GM12878 (cell line): ENCODE measurements at regions not wholly inside any gene's neighbourhood (a gene's known extent, or its start where the extent isn't known, plus 50 kb on each side); places are given as distances from the start of the nearest gene placed in this dataset.

Experiments
- ATAC-seq: fragments of 200-7000 bp; cut with Tn5 transposase; 3 replicates; pipeline ENCODE4 v1.9.1; 2020; ENCODE audit warnings: mild to moderate bottlenecking, moderate library complexity
- BruUV-seq: library from RNA; stranded (reverse); fragments of 400-500 nt; replicated peaks from 2 replicates; lab custom pipeline; 2021; lab: Mats Ljungman, UMichigan
- CTCF ChIA-PET: fragments of 300-600 bp; sonication (Branson Sonifier 250); formaldehyde crosslinking; extraction: SDS; loops from one replicate; lab custom pipeline; 2021; ENCODE audit warnings: inconsistent platforms; lab: Yijun Ruan, JAX
- POLR2A ChIA-PET: fragments of 350-600 bp; formaldehyde crosslinking; extraction: SDS; loops from one replicate; lab custom pipeline; 2021; ENCODE audit warnings: inconsistent platforms; lab: Charles Lee
- RAD21 ChIA-PET: fragments of 300-600 bp; sonication (Branson Sonifier 250); formaldehyde crosslinking; loops from one replicate; lab custom pipeline; 2023; ENCODE audit warnings: antibody characterized with exemption; ENCODE audit not compliant: unreplicated experiment; lab: Charles Lee
- SMC1A ChIA-PET: fragments of 300-600 bp; sonication (Branson Sonifier 250); formaldehyde crosslinking; loops from one replicate; lab custom pipeline; 2023; ENCODE audit not compliant: unreplicated experiment, uncharacterized antibody; lab: Charles Lee
- DNase-seq: peaks from one replicate; pipeline ENCODE4 v3.0.0-alpha.2; 2011; ENCODE audit warnings: low read depth, low spot score
- FAIRE-seq: peaks from 3 replicates; lab custom pipeline; 2011; peaks lifted over from hg19 to GRCh38; lab: Jason Lieb, UNC
- H2AFZ ChIP-seq: 2 replicates; pipeline ENCODE4 v1.6.0; 2011; ENCODE audit warnings: low read depth, low read length, control low read depth; ENCODE audit not compliant: control insufficient read depth
- H3K27ac ChIP-seq: 2 replicates; pipeline ENCODE4 v1.5.1; 2011; ENCODE audit warnings: control low read depth; ENCODE audit not compliant: control insufficient read depth, insufficient read depth
- H3K27me3 ChIP-seq, 2 experiments: replicated peaks in 1 of 2; 2 replicates each; pipeline versions ENCODE4 v1.6.0 to v1.6.1; 2011; ENCODE audit warnings: low read length in 1 of 2; ENCODE audit not compliant: control insufficient read depth in 2 of 2, insufficient read depth in 2 of 2
- H3K36me3 ChIP-seq, 2 experiments: 2 replicates each; pipeline ENCODE4 v1.5.1; 2011; ENCODE audit warnings: low read length in 1 of 2; ENCODE audit not compliant: control insufficient read depth in 2 of 2, insufficient read depth in 2 of 2
- H3K4me1 ChIP-seq: 2 replicates; pipeline ENCODE4 v1.6.1; 2011; ENCODE audit warnings: mild to moderate bottlenecking, low read length, moderate library complexity, mixed read lengths; ENCODE audit not compliant: control insufficient read depth, insufficient read depth
- H3K4me2 ChIP-seq: 2 replicates; pipeline ENCODE4 v1.6.0; 2011; ENCODE audit warnings: control low read depth; ENCODE audit not compliant: control insufficient read depth, insufficient read depth
- H3K4me3 ChIP-seq: fragments of 200-600 bp; sonication (generic); 2 replicates; pipeline ENCODE4 v1.5.1; 2016
- H3K79me2 ChIP-seq: 2 replicates; pipeline ENCODE4 v1.6.0; 2011; ENCODE audit warnings: low read length; ENCODE audit not compliant: control insufficient read depth, insufficient read depth
- H3K9ac ChIP-seq: 2 replicates; pipeline ENCODE4 v1.8.0; 2011; ENCODE audit warnings: low read length, control low read depth, mixed read lengths; ENCODE audit not compliant: control insufficient read depth, insufficient read depth
- H3K9me3 ChIP-seq: replicated peaks from 3 replicates; pipeline ENCODE4 v1.5.1; 2011; ENCODE audit warnings: mild to moderate bottlenecking, low read length; ENCODE audit not compliant: control insufficient read depth, insufficient read depth
- H4K20me1 ChIP-seq: 2 replicates; pipeline ENCODE4 v1.6.0; 2011; ENCODE audit not compliant: control insufficient read depth, insufficient read depth
- ASH2L ChIP-seq: fragments of 300-600, 200-600 bp; sonication (generic); IDR thresholded peaks from 2 replicates; pipeline ENCODE4 v1.6.1; 2017; ENCODE audit warnings: low read depth, mild to moderate bottlenecking, borderline replicate concordance
- CHD2 ChIP-seq: IDR thresholded peaks from 2 replicates; pipeline ENCODE4 v1.6.1; 2011; ENCODE audit warnings: low read depth, low read length, improper control_type of control experiment, borderline replicate concordance
- EGR1 ChIP-seq, 2 experiments: IDR thresholded peaks; 1 replicate in 1 of 2; 2 replicates in 1 of 2; pipeline ENCODE4 v1.6.1; 2011 to 2012; ENCODE audit warnings: low read depth in 2 of 2, low read length in 2 of 2, borderline replicate concordance in 1 of 2, mild to moderate bottlenecking in 1 of 2, moderate library complexity in 1 of 2
- FOS ChIP-seq: IDR thresholded peaks from 3 replicates; pipeline ENCODE4 v1.6.1; 2011; ENCODE audit warnings: borderline replicate concordance; ENCODE audit not compliant: insufficient read length; ENCODE audit errors: extremely low read depth
- FOXM1 ChIP-seq: IDR thresholded peaks from 2 replicates; pipeline ENCODE4 v1.6.1; 2012; ENCODE audit warnings: low read depth, mild to moderate bottlenecking, inconsistent platforms, low read length, moderate library complexity
- GABPA ChIP-seq: IDR thresholded peaks from 2 replicates; pipeline ENCODE4 v1.6.1; 2014; ENCODE audit warnings: antibody characterized with exemption, low read depth, mild to moderate bottlenecking, inconsistent platforms
- MTA3 ChIP-seq: IDR thresholded peaks from 2 replicates; pipeline ENCODE4 v1.6.1; 2012; ENCODE audit warnings: low read length, inconsistent platforms, borderline replicate concordance
- NBN ChIP-seq: fragments of 450-650 bp; IDR thresholded peaks from 2 replicates; pipeline ENCODE4 v1.6.1; 2016
- NFIC ChIP-seq: IDR thresholded peaks from 2 replicates; pipeline ENCODE4 v1.6.1; 2012; ENCODE audit warnings: low read depth, mild to moderate bottlenecking, inconsistent platforms, low read length, moderate library complexity
- RBBP5 ChIP-seq: fragments of 200-600 bp; sonication (generic); conservative IDR thresholded peaks from 2 replicates; pipeline ENCODE4 v1.6.1; 2016
- SMARCA5 ChIP-seq: fragments of 450-650 bp; IDR thresholded peaks from 2 replicates; pipeline ENCODE4 v1.6.1; 2017; ENCODE audit warnings: mild to moderate bottlenecking
- SREBF1 ChIP-seq: IDR thresholded peaks from 2 replicates; pipeline ENCODE4 v1.6.1; 2012; ENCODE audit warnings: mild to moderate bottlenecking, low read length
- STAT1 ChIP-seq: fragments of 450-650 bp; conservative IDR thresholded peaks from 2 replicates; pipeline ENCODE4 v1.6.1; 2014; ENCODE audit warnings: antibody characterized with exemption, mild to moderate bottlenecking
- YY1 ChIP-seq: IDR thresholded peaks from 2 replicates; pipeline ENCODE4 v1.6.1; 2011; ENCODE audit warnings: low read depth, mild to moderate bottlenecking, low read length
- WGBS: methylation state at CpG from one replicate; pipeline ENCODE4 v1.1.6; 2016; ENCODE audit warnings: low lambda C conversion rate; ENCODE audit not compliant: insufficient replicate concordance, insufficient coverage; ENCODE audit errors: missing lambda C conversion rate; 5-methylcytosine and 5-hydroxymethylcytosine counted together
- in situ Hi-C: fragments of 300-500 bp; cut with MboI; formaldehyde crosslinking; loops from 9 replicates; pipeline ENCODE4 v1.14.3; 2018; ENCODE audit warnings: mixed read lengths
- intact Hi-C: fragments of 100-400 bp; cut with micrococcal nuclease; formaldehyde crosslinking; loops from one replicate; pipeline ENCODE4 v1.14.2; 2022; ENCODE audit not compliant: unreplicated experiment
- TF ChIP-seq, protein P1 (sequence below), 3 experiments: IDR thresholded peaks in 2 of 3; conservative IDR thresholded peaks in 1 of 3; 2 replicates each; pipeline ENCODE4 v1.5.1; 2011; ENCODE audit warnings: low read depth in 3 of 3, low read length in 3 of 3, mild to moderate bottlenecking in 3 of 3, control low read depth in 2 of 3, moderate library complexity in 2 of 3, inconsistent platforms in 1 of 3, mixed read lengths in 1 of 3; ENCODE audit not compliant: control insufficient read depth in 2 of 3, insufficient read depth in 1 of 3; ENCODE audit errors: extremely low read depth in 1 of 3
- TF ChIP-seq, protein P2 (sequence below): fragments of 450-650 bp; IDR thresholded peaks from 2 replicates; pipeline ENCODE4 v1.6.1; 2017; ENCODE audit warnings: mild to moderate bottlenecking, low read depth, inconsistent platforms; ENCODE audit not compliant: poor library complexity, severe bottlenecking
- TF ChIP-seq, protein P3 (sequence below): fragments of 450-650 bp; IDR thresholded peaks from 2 replicates; pipeline ENCODE4 v1.6.1; 2017; ENCODE audit warnings: mild to moderate bottlenecking

DNA sequence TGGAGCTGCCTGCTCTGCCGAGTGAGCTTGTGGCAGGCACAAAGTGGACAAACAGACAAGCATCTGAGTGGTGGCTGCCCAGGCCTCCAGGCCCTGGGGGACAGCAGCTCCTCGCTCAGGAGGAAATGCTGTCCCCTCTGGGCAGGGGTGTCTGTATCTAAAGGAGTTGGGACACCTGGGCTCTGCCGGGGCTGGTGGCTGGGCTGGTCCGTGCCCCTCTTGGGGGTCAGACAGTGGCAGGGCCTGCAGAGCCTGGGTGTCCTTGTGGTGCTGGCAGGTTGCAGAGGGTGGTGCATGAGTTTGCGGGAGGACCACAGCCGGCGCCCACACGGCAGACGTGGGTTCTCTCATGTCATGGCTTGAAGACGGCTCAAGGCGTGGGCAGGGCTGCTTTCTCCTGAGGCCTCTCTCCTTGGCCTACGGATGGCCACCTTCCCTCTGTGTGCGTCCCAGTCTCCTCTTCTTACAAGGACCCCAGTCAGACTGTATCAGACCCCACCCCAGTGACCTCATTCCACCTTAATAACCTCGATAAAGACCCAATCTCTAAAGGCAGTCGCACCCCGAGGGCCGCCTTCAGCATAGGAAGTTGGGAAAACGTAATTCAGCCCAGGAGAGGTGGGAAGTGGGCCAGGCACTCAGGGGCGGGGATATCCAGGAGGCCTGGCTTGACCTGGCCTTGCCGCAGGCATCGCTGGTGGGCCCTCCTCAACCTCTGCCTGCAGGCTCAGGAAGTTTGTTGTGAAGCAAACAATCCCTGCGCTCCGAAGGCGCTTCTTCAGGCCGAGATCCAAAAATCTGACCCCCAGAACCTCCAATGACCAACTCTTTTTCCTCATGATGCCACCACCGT, 110.0 kb downstream of the KIF26A start:
- 63% methylated on average over 23 of the region's 26 CpGs for WGBS

More for the DNA sequence above, 110.0 kb downstream of the KIF26A start:
- in situ Hi-C loops, result no loop called here
- Histone ChIP-seq H4K20me1 (no peaks in the 10 kb centered on the region), H3K4me2 (no peak overlapping the region), H3K79me2 (no peaks in the 10 kb centered on the region), H3K9ac (no peak overlapping the region), H3K4me3 (no peak overlapping the region), H3K27me3 (no peaks in the 10 kb centered on the region), H3K9me3 (no peaks in the 10 kb centered on the region; the same call in 2 of the 3 replicates), H2AFZ (no peak overlapping the region)
- intact Hi-C loops, result no loop called here
- DNase-seq, result no peak
- SMC1A ChIA-PET, result no interaction called here
- BruUV-seq, result no TSS peak
- TF ChIP-seq, protein P1, sequence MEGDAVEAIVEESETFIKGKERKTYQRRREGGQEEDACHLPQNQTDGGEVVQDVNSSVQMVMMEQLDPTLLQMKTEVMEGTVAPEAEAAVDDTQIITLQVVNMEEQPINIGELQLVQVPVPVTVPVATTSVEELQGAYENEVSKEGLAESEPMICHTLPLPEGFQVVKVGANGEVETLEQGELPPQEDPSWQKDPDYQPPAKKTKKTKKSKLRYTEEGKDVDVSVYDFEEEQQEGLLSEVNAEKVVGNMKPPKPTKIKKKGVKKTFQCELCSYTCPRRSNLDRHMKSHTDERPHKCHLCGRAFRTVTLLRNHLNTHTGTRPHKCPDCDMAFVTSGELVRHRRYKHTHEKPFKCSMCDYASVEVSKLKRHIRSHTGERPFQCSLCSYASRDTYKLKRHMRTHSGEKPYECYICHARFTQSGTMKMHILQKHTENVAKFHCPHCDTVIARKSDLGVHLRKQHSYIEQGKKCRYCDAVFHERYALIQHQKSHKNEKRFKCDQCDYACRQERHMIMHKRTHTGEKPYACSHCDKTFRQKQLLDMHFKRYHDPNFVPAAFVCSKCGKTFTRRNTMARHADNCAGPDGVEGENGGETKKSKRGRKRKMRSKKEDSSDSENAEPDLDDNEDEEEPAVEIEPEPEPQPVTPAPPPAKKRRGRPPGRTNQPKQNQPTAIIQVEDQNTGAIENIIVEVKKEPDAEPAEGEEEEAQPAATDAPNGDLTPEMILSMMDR (IDR thresholded peaks at IDR 0.05 in 2 of 3, conservative IDR thresholded peaks at IDR 0.05 in 1 of 3; ENCODE audit: control insufficient read depth in 2 of 3, extremely low read depth in 1 of 3, insufficient read depth in 1 of 3, low read depth in 3 of 3, low read length in 3 of 3), result no peak
- TF ChIP-seq EGR1 (IDR thresholded peaks at IDR 0.05; ENCODE audit: borderline replicate concordance in 1 of 2, low read depth in 2 of 2, low read length in 2 of 2) (no peak), NFIC (no peak), YY1 (no peak), FOS (no peak), STAT1 (no peak), SMARCA5 (no peak), ASH2L (no peak), CHD2 (no peak), GABPA (no peak), SREBF1 (no peak), FOXM1 (no peak), MTA3 (no peak), RBBP5 (no peak), NBN (no peak)
- TF ChIP-seq, protein P2, sequence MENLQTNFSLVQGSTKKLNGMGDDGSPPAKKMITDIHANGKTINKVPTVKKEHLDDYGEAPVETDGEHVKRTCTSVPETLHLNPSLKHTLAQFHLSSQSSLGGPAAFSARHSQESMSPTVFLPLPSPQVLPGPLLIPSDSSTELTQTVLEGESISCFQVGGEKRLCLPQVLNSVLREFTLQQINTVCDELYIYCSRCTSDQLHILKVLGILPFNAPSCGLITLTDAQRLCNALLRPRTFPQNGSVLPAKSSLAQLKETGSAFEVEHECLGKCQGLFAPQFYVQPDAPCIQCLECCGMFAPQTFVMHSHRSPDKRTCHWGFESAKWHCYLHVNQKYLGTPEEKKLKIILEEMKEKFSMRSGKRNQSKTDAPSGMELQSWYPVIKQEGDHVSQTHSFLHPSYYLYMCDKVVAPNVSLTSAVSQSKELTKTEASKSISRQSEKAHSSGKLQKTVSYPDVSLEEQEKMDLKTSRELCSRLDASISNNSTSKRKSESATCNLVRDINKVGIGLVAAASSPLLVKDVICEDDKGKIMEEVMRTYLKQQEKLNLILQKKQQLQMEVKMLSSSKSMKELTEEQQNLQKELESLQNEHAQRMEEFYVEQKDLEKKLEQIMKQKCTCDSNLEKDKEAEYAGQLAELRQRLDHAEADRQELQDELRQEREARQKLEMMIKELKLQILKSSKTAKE, result no peak
- TF ChIP-seq, protein P3, sequence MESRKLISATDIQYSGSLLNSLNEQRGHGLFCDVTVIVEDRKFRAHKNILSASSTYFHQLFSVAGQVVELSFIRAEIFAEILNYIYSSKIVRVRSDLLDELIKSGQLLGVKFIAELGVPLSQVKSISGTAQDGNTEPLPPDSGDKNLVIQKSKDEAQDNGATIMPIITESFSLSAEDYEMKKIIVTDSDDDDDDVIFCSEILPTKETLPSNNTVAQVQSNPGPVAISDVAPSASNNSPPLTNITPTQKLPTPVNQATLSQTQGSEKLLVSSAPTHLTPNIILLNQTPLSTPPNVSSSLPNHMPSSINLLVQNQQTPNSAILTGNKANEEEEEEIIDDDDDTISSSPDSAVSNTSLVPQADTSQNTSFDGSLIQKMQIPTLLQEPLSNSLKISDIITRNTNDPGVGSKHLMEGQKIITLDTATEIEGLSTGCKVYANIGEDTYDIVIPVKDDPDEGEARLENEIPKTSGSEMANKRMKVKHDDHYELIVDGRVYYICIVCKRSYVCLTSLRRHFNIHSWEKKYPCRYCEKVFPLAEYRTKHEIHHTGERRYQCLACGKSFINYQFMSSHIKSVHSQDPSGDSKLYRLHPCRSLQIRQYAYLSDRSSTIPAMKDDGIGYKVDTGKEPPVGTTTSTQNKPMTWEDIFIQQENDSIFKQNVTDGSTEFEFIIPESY, result no peak
- TF ChIP-seq, all 136 proteins: peak for 0
- no peak for ATAC-seq
- POLR2A ChIA-PET, result no interaction called here
- no peaks in the 10 kb centered on the region for H3K4me1 ChIP-seq
- RAD21 ChIA-PET, result no interaction called here
- no peaks in the 10 kb centered on the region for H3K36me3 ChIP-seq
- CTCF ChIA-PET, result no interaction called here
- no peak overlapping the region for H3K27ac ChIP-seq
- FAIRE-seq, result no peak
